ENCODE measurements at regions not wholly inside any gene's neighbourhood (a gene's known extent, or its start where the extent isn't known, plus 50 kb on each side); places are given as distances from the start of the nearest gene placed in this dataset.

DNA sequence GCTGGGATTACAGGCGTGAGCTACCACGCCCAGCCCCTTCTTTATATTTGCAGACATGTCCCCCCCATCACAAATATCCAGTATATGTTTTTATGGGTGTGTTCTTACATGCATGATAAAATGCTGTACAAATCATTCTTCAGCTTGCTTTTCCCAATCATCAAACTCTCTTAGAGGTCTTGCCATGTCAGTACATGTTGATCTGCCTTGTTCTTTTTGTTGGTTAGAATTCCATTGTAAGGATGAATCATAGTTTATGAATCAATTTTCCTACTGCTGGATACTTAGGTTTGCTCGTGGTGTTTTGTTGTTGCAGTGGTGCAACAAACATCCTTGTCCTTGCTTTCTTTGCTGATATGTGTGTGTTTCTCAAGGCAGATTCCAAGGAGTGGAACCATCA lies 79.9 kb upstream of the NEURL1B start:
- TF ChIP-seq FOSL1 (tag; conservative IDR thresholded peaks at IDR 0.05) (no peak), MEF2A (IDR thresholded peaks at IDR 0.05; ENCODE audit: control insufficient read depth, low read depth, low read length) (no peak), ZNF274 (IDR thresholded peaks at IDR 0.05; ENCODE audit: borderline replicate concordance, low read depth, low read length) (no peak), SMC3 (conservative IDR thresholded peaks at IDR 0.05; ENCODE audit: insufficient read depth, low read depth, low read length) (no peak), SIN3A (IDR thresholded peaks at IDR 0.05; ENCODE audit: borderline replicate concordance in 2 of 2, control insufficient read depth in 1 of 2, low read depth in 2 of 2, low read length in 2 of 2) (no peak), FOXM1 (IDR thresholded peaks at IDR 0.05; ENCODE audit: low read depth) (no peak), FOXM1 (CRISPR knock-in tag; IDR thresholded peaks at IDR 0.05; ENCODE audit: low read depth) (no peak), ZNF12 (CRISPR knock-in tag; IDR thresholded peaks at IDR 0.05) (no peak), CTCF (IDR thresholded peaks at IDR 0.05 in 2 of 3, conservative IDR thresholded peaks at IDR 0.05 in 1 of 3; ENCODE audit: insufficient read depth in 2 of 3, low read depth in 1 of 3, low read length in 3 of 3) (no peak)
- TF ChIP-seq, protein P1, sequence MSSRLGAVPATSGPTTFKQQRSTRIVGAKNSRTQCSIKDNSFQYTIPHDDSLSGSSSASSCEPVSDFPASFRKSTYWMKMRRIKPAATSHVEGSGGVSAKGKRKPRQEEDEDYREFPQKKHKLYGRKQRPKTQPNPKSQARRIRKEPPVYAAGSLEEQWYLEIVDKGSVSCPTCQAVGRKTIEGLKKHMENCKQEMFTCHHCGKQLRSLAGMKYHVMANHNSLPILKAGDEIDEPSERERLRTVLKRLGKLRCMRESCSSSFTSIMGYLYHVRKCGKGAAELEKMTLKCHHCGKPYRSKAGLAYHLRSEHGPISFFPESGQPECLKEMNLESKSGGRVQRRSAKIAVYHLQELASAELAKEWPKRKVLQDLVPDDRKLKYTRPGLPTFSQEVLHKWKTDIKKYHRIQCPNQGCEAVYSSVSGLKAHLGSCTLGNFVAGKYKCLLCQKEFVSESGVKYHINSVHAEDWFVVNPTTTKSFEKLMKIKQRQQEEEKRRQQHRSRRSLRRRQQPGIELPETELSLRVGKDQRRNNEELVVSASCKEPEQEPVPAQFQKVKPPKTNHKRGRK (tag; IDR thresholded peaks at IDR 0.05): no peak
